A673 (cell line): ENCODE measurements at regions not wholly inside any gene's neighbourhood (a gene's known extent, or its start where the extent isn't known, plus 50 kb on each side); places are given as distances from the start of the nearest gene placed in this dataset.

Experiments
- BruUV-seq: library from RNA; stranded (reverse); fragments of 400-500 nt; replicated peaks from 2 replicates; lab custom pipeline; 2021; lab: Mats Ljungman, UMichigan
- CTCF ChIA-PET: fragments of 300-600 bp; sonication (Branson Sonifier 250); formaldehyde crosslinking; loops from one replicate; lab custom pipeline; 2022; ENCODE audit warnings: antibody characterized with exemption; lab: Charles Lee
- POLR2A ChIA-PET: fragments of 300-600 bp; sonication (Branson Sonifier 250); formaldehyde crosslinking; loops from one replicate; lab custom pipeline; 2022; ENCODE audit warnings: antibody characterized with exemption; ENCODE audit not compliant: low non-redundant PET; lab: Charles Lee
- DNase-seq: peaks from one replicate; pipeline ENCODE4 v3.0.0-alpha.2; 2015; ENCODE audit warnings: low spot score
- H3K27ac ChIP-seq: fragments of 200-600 bp; sonication (generic); 2 replicates; pipeline ENCODE4 v1.5.1; 2016; ENCODE audit warnings: mixed run types, low read depth, mild to moderate bottlenecking, mixed read lengths, antibody characterized with exemption, low read length; ENCODE audit not compliant: poor library complexity, severe bottlenecking
- H3K27me3 ChIP-seq: fragments of 200-600 bp; sonication (generic); replicated peaks from 2 replicates; pipeline ENCODE4 v1.6.1; 2017; ENCODE audit warnings: mixed run types, low read depth, mild to moderate bottlenecking, mixed read lengths, antibody characterized with exemption, low read length; ENCODE audit not compliant: insufficient read depth, poor library complexity
- H3K36me3 ChIP-seq: fragments of 200-600 bp; sonication (generic); 2 replicates; pipeline ENCODE4 v1.6.1; 2016; ENCODE audit warnings: mixed run types, mild to moderate bottlenecking, mixed read lengths, antibody characterized with exemption, low read length; ENCODE audit not compliant: insufficient read depth, poor library complexity, severe bottlenecking
- H3K4me1 ChIP-seq: fragments of 200-600 bp; sonication (generic); 2 replicates; pipeline ENCODE4 v1.6.1; 2017; ENCODE audit warnings: mixed run types, mild to moderate bottlenecking, mixed read lengths, antibody characterized with exemption, low read length; ENCODE audit not compliant: insufficient read depth, poor library complexity, severe bottlenecking
- H3K4me3 ChIP-seq: fragments of 200-600 bp; sonication (generic); 2 replicates; pipeline ENCODE4 v1.5.1; 2016; ENCODE audit warnings: low read depth, mixed run types, mild to moderate bottlenecking, mixed read lengths, low read length; ENCODE audit not compliant: poor library complexity, severe bottlenecking
- H3K9me3 ChIP-seq: fragments of 200-600 bp; sonication (generic); 2 replicates; pipeline ENCODE4 v1.6.1; 2016; ENCODE audit warnings: mixed run types, low read depth, mild to moderate bottlenecking, mixed read lengths, antibody characterized with exemption, low read length; ENCODE audit not compliant: poor library complexity, severe bottlenecking
- CTCF ChIP-seq: fragments of 300-800, 200-600 bp; sonication (generic); conservative IDR thresholded peaks from 2 replicates; pipeline ENCODE4 v1.5.1; 2017; ENCODE audit warnings: low read depth, mild to moderate bottlenecking, antibody characterized with exemption, low read length, moderate library complexity, mixed read lengths
- EZH2 ChIP-seq: fragments of 200-600 bp; sonication (generic); IDR thresholded peaks from 2 replicates; pipeline ENCODE4 v1.6.1; 2017; ENCODE audit warnings: borderline replicate concordance, low read depth, mild to moderate bottlenecking, mixed read lengths, antibody characterized with exemption, low read length; ENCODE audit not compliant: poor library complexity, severe bottlenecking
- intact Hi-C: fragments of 100-400 bp; cut with micrococcal nuclease; formaldehyde crosslinking; loops from one replicate; pipeline ENCODE4 v1.10.0; 2022; ENCODE audit not compliant: unreplicated experiment

- no TSS peak for BruUV-seq
These were observed 161.9 kb upstream of the SPAG17 start for GRCh38 chr1:118346936-118347335.

GRCh38 chr1:118340928-118341910 is 156.2 kb upstream of the SPAG17 start:
- intact Hi-C loops = no loop called here
- no peak for DNase-seq
- Histone ChIP-seq H3K4me1 (peaks cover under 1% of the 10 kb centered on the region), H3K9me3 (no peaks in the 10 kb centered on the region), H3K27ac (no peak overlapping the region), H3K4me3 (no peak overlapping the region), H3K36me3 (no peaks in the 10 kb centered on the region), H3K27me3 (no peaks in the 10 kb centered on the region)
- no TSS peak for BruUV-seq
- POLR2A ChIA-PET = no interaction called here
- CTCF ChIA-PET = no interaction called here
- TF ChIP-seq CTCF = no peak
- no peak for TF ChIP-seq EZH2

More at GRCh38 chr1:118346936-118347335, 161.9 kb upstream of the SPAG17 start:
- no peak for DNase-seq
- POLR2A ChIA-PET = no interaction called here
- H3K4me3 ChIP-seq = no peak overlapping the region
- CTCF ChIA-PET = no interaction called here
- H3K4me1 ChIP-seq = no peaks in the 10 kb centered on the region
- intact Hi-C loops = no loop called here
- no peak overlapping the region for H3K27ac ChIP-seq
- H3K27me3 ChIP-seq = no peaks in the 10 kb centered on the region
- TF ChIP-seq EZH2 (no peak), CTCF (no peak)
- H3K9me3 ChIP-seq = no peaks in the 10 kb centered on the region
- H3K36me3 ChIP-seq = no peaks in the 10 kb centered on the region

- CTCF ChIA-PET = no interaction called here
- DNase-seq = no peak
- intact Hi-C loops = loop anchor here (5.0 kb wide), 1 partner anchor 443 kb away; no protein-coding TSS in a partner anchor
- BruUV-seq = no TSS peak
- TF ChIP-seq EZH2 (no peak), CTCF (no peak)
- no peaks in the 10 kb centered on the region for H3K27me3 ChIP-seq
- no peaks in the 10 kb centered on the region for H3K36me3 ChIP-seq
- no peak overlapping the region for H3K27ac ChIP-seq
- peaks cover 17% of the 10 kb centered on the region for H3K4me1 ChIP-seq
- no peak overlapping the region for H3K4me3 ChIP-seq
- H3K9me3 ChIP-seq = no peaks in the 10 kb centered on the region
- POLR2A ChIA-PET = no interaction called here
These were observed 154.5 kb upstream of the SPAG17 start for GRCh38 chr1:118339400-118340124.
